NT2/D1 (cell line): ENCODE measurements at regions not wholly inside any gene's neighbourhood (a gene's known extent, or its start where the extent isn't known, plus 50 kb on each side); places are given as distances from the start of the nearest gene placed in this dataset.

Experiments
- YY1 ChIP-seq: IDR thresholded peaks from 2 replicates; pipeline ENCODE4 v1.6.1; 2011; ENCODE audit not compliant: insufficient read length, insufficient read depth
- ZNF274 ChIP-seq: IDR thresholded peaks from 2 replicates; pipeline ENCODE4 v1.6.1; 2011; ENCODE audit warnings: mild to moderate bottlenecking, low read depth, low read length

GRCh38 chr10:61335359-61335758, 117.8 kb downstream of the TMEM26 start:
- TF ChIP-seq ZNF274 (no peak), YY1 (no peak)
